ENCODE measurements at regions not wholly inside any gene's neighbourhood (a gene's known extent, or its start where the extent isn't known, plus 50 kb on each side); places are given as distances from the start of the nearest gene placed in this dataset.

DNA sequence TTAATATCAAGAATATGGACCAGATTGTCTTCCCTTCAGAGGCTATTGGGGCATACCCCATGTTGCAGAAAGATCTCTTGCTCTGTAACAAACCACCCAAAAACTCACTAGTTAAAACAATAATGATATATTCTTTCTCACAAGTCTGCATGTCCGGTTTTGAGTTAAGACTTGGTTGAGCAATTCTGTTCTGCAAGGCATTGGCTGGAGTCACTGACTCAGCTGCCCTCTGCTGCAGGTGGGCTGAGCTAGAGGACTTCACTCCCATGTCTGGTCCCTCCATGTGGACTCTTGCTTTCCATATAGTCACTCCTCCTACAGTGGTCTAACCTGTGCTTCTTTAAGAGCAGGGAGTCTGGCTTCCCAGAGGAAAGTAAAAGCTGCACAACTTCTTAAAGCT is 73.4 kb downstream of the ESM1 start:
- TF ChIP-seq, protein P1, sequence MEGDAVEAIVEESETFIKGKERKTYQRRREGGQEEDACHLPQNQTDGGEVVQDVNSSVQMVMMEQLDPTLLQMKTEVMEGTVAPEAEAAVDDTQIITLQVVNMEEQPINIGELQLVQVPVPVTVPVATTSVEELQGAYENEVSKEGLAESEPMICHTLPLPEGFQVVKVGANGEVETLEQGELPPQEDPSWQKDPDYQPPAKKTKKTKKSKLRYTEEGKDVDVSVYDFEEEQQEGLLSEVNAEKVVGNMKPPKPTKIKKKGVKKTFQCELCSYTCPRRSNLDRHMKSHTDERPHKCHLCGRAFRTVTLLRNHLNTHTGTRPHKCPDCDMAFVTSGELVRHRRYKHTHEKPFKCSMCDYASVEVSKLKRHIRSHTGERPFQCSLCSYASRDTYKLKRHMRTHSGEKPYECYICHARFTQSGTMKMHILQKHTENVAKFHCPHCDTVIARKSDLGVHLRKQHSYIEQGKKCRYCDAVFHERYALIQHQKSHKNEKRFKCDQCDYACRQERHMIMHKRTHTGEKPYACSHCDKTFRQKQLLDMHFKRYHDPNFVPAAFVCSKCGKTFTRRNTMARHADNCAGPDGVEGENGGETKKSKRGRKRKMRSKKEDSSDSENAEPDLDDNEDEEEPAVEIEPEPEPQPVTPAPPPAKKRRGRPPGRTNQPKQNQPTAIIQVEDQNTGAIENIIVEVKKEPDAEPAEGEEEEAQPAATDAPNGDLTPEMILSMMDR (IDR thresholded peaks at IDR 0.05), result no peak
- TF ChIP-seq POLR2A (IDR thresholded peaks at IDR 0.05), result no peak
- no peak for TF ChIP-seq POLR2AphosphoS5 (IDR thresholded peaks at IDR 0.05)
- TF ChIP-seq EP300 (IDR thresholded peaks at IDR 0.05), result no peak

All from stomach (tissue), 4 donors.